OCI-LY7 (cell line): ENCODE measurements at regions not wholly inside any gene's neighbourhood (a gene's known extent, or its start where the extent isn't known, plus 50 kb on each side); places are given as distances from the start of the nearest gene placed in this dataset.

Experiments used
- BruUV-seq: library from RNA; stranded (reverse); fragments of 400-500 nt; replicated peaks from 2 replicates; lab custom pipeline; 2021; lab: Mats Ljungman, UMichigan
- CTCF ChIA-PET: fragments of 300-600 bp; sonication (Branson Sonifier 250); formaldehyde crosslinking; loops from one replicate; lab custom pipeline; 2022; ENCODE audit warnings: antibody characterized with exemption; ENCODE audit not compliant: unreplicated experiment; lab: Charles Lee
- POLR2A ChIA-PET: fragments of 300-600 bp; sonication (Branson Sonifier 250); formaldehyde crosslinking; loops from one replicate; lab custom pipeline; 2022; ENCODE audit warnings: antibody characterized with exemption; lab: Charles Lee
- DNase-seq: peaks from one replicate; pipeline ENCODE4 v3.0.0-alpha.2; 2015; ENCODE audit warnings: low spot score
- H2AFZ ChIP-seq: fragments of 200-600 bp; sonication (generic), shearing (Covaris generic); 2 replicates; pipeline ENCODE4 v1.6.1; 2014; ENCODE audit warnings: mild to moderate bottlenecking, antibody characterized with exemption, low read length, moderate library complexity
- H3K27ac ChIP-seq: fragments of 200-600 bp; sonication (generic); 2 replicates; pipeline ENCODE4 v1.5.1; 2014; ENCODE audit warnings: mixed run types, low read depth, mild to moderate bottlenecking, moderate library complexity, low read length, inconsistent platforms; ENCODE audit not compliant: poor library complexity, severe bottlenecking
- H3K36me3 ChIP-seq: fragments of 200-600 bp; sonication (generic); 2 replicates; pipeline ENCODE4 v1.6.1; 2014; ENCODE audit warnings: mild to moderate bottlenecking, antibody characterized with exemption, low read length, moderate library complexity, mixed read lengths; ENCODE audit not compliant: insufficient read depth
- H3K4me1 ChIP-seq: fragments of 200-600 bp; sonication (generic); 2 replicates; pipeline ENCODE4 v1.5.1; 2014; ENCODE audit warnings: mild to moderate bottlenecking, low read length; ENCODE audit not compliant: insufficient read depth, poor library complexity, severe bottlenecking
- H3K4me2 ChIP-seq: fragments of 200-600 bp; sonication (generic); 2 replicates; pipeline ENCODE4 v1.6.1; 2014; ENCODE audit warnings: mild to moderate bottlenecking, low read length
- H3K4me3 ChIP-seq: fragments of 200-600 bp; sonication (generic); 2 replicates; pipeline ENCODE4 v1.5.1; 2014; ENCODE audit warnings: mild to moderate bottlenecking, low read depth, low read length; ENCODE audit not compliant: poor library complexity, severe bottlenecking
- H3K79me2 ChIP-seq: fragments of 200-600 bp; sonication (generic); 2 replicates; pipeline ENCODE4 v1.6.1; 2016; ENCODE audit warnings: low read depth, mild to moderate bottlenecking, low read length, moderate library complexity, mixed read lengths; ENCODE audit not compliant: insufficient read depth
- H3K9me2 ChIP-seq: fragments of 200-600 bp; sonication (generic); 2 replicates; pipeline ENCODE4 v1.6.1; 2016; ENCODE audit warnings: mild to moderate bottlenecking, low read length, mixed read lengths; ENCODE audit not compliant: insufficient read depth
- H3K9me3 ChIP-seq: fragments of 200-600 bp; sonication (generic); 2 replicates; pipeline ENCODE4 v1.6.1; 2014; ENCODE audit warnings: mild to moderate bottlenecking, mixed run types, low read length, mixed read lengths
- H4K20me1 ChIP-seq: fragments of 200-600 bp; sonication (generic); 2 replicates; pipeline ENCODE4 v1.6.1; 2014; ENCODE audit warnings: mild to moderate bottlenecking, antibody characterized with exemption, low read length, moderate library complexity, mixed read lengths; ENCODE audit not compliant: insufficient read depth
- EZH2phosphoT487 ChIP-seq: fragments of 200-600 bp; sonication (generic); IDR thresholded peaks from 2 replicates; pipeline ENCODE4 v1.6.1; 2018; ENCODE audit warnings: low read depth, borderline replicate concordance, mild to moderate bottlenecking, mixed run types, antibody characterized with exemption, low read length, moderate library complexity, mixed read lengths
- intact Hi-C: fragments of 100-400 bp; cut with micrococcal nuclease; formaldehyde crosslinking; loops from one replicate; pipeline ENCODE4 v1.10.0; 2022; ENCODE audit not compliant: unreplicated experiment
- TF ChIP-seq, protein P1 (sequence below): fragments of 200-600 bp; sonication (generic); conservative IDR thresholded peaks from 2 replicates; pipeline ENCODE4 v1.5.1; 2014; ENCODE audit warnings: mild to moderate bottlenecking, antibody characterized with exemption, low read length, moderate library complexity, mixed read lengths

DNA sequence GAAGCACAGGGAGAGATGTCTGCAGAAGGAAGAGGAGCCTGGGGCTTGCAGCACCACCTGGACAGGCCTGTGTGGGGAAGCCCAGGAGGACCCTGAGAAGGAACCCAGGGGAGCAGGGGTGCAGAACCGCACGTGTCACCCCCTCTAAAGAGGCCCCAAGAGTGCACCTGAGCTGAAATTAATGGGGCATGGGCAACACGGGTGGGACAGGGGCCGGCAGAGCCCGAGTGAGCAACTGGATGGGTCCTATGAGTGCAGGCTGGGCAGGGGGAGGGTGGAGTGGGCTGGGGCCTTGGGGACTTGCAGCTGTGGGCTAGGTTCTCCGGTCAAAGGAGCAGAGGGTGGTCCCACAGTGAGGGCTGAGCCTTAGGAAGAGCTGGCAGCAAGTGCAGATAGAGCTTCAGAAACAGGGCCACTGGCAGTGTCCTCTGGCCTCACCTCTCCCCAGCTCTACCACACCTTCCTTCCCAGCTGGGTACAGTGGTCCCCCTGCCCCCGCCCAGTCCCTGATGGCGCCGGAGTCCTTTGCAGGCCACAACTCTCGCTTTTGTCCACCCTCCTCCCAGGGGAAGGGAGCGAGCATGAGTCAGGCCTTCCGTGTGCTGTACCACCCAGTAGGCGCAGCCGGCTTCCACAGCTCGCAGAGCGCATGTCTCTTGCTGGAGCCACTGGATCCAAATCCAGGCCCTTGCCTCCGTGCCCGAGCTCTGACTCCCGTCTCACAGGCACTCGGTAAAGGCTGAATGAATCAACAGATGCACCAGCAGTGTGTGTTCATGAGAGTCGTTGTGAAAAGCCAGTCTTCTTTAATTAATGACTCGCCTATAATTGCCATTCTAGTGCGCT is 131.6 kb downstream of the HMX1 start:
- CTCF ChIA-PET, result no interaction called here
- H3K79me2 ChIP-seq, result no peaks in the 10 kb centered on the region
- no peaks in the 10 kb centered on the region for H3K9me3 ChIP-seq
- no peaks in the 10 kb centered on the region for H3K36me3 ChIP-seq
- H2AFZ ChIP-seq, result no peak overlapping the region
- no peak overlapping the region for H3K4me3 ChIP-seq
- H3K4me1 ChIP-seq, result no peaks in the 10 kb centered on the region
- H4K20me1 ChIP-seq, result no peaks in the 10 kb centered on the region
- no peaks in the 10 kb centered on the region for H3K9me2 ChIP-seq
- no peak for TF ChIP-seq EZH2phosphoT487
- TF ChIP-seq, protein P1, sequence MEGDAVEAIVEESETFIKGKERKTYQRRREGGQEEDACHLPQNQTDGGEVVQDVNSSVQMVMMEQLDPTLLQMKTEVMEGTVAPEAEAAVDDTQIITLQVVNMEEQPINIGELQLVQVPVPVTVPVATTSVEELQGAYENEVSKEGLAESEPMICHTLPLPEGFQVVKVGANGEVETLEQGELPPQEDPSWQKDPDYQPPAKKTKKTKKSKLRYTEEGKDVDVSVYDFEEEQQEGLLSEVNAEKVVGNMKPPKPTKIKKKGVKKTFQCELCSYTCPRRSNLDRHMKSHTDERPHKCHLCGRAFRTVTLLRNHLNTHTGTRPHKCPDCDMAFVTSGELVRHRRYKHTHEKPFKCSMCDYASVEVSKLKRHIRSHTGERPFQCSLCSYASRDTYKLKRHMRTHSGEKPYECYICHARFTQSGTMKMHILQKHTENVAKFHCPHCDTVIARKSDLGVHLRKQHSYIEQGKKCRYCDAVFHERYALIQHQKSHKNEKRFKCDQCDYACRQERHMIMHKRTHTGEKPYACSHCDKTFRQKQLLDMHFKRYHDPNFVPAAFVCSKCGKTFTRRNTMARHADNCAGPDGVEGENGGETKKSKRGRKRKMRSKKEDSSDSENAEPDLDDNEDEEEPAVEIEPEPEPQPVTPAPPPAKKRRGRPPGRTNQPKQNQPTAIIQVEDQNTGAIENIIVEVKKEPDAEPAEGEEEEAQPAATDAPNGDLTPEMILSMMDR, result no peak
- no peak for DNase-seq
- POLR2A ChIA-PET, result interaction anchor here (0.6 to 1.1 kb wide), 2 partner anchors 13 to 411 kb away, joined by 3 to 5 read pairs; no protein-coding TSS in a partner anchor
- BruUV-seq, result no TSS peak
- no peak overlapping the region for H3K27ac ChIP-seq
- no peak overlapping the region for H3K4me2 ChIP-seq
- intact Hi-C loops, result no loop called here

DNA sequence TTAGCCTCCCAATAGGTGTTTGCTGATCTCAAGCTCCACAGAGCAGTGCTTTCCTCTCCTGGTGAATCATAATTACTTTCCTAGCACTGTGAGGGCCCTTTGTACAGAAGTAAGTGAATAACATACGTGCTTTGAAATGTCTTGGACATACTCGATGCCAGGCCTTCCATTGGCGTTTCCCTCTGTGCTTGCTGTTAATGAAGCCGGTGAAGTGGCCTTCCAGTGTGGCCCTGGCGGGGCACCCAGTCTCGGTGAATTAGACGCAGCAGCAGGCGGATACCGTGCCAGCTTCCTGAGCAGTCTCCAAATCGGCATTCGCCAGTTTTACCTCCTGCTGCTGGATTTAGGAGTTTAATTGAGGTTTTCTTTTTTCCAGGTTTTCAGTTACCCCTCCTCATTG is 132.3 kb downstream of the HMX1 start:
- ChIA-PET CTCF (no interaction called here), POLR2A (interaction anchor here (0.6 to 1.1 kb wide), 2 partner anchors 13 to 411 kb away, joined by 3 to 5 read pairs; no protein-coding TSS in a partner anchor)
- BruUV-seq, result no TSS peak
- DNase-seq, result no peak
- Histone ChIP-seq H3K4me2 (no peak overlapping the region), H3K4me3 (no peak overlapping the region), H3K4me1 (no peaks in the 10 kb centered on the region), H3K9me2 (no peaks in the 10 kb centered on the region), H4K20me1 (no peaks in the 10 kb centered on the region), H3K9me3 (no peaks in the 10 kb centered on the region), H3K36me3 (no peaks in the 10 kb centered on the region), H3K27ac (no peak overlapping the region), H2AFZ (no peak overlapping the region), H3K79me2 (no peaks in the 10 kb centered on the region)
- intact Hi-C loops, result no loop called here
- TF ChIP-seq EZH2phosphoT487, result no peak
- TF ChIP-seq, protein P1, result no peak

DNA sequence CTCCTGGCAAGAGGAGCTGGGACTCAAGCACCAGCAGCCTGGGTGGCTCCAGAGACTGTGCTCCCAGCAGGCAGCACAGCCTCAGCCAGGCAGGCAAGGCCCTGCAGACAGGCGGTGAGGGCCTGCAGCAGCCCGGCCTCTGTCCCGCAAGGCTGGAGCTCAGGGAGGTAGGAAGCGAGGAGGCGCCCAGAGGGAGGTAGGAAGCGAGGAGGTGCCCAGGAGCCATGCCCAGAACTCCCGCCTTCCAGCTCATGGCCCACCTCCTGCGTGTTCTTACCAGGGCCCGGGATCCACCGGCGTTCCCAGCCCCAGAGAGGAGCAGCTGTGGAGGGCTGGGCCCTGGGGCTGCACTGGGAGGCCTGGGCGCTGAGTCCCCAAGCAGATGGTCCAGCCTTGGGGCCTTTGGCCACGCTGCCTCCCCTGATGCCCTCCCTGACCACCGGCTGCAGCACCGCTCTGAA is 133.1 kb downstream of the HMX1 start:
- Histone ChIP-seq H3K27ac (no peak overlapping the region), H3K36me3 (no peaks in the 10 kb centered on the region), H3K4me2 (no peak overlapping the region), H2AFZ (no peak overlapping the region), H3K4me1 (no peaks in the 10 kb centered on the region), H4K20me1 (no peaks in the 10 kb centered on the region), H3K79me2 (no peaks in the 10 kb centered on the region), H3K4me3 (no peak overlapping the region), H3K9me2 (no peaks in the 10 kb centered on the region), H3K9me3 (no peaks in the 10 kb centered on the region)
- intact Hi-C loops, result no loop called here
- CTCF ChIA-PET, result no interaction called here
- DNase-seq, result no peak
- POLR2A ChIA-PET, result interaction anchor here (1.1 kb wide), 1 partner anchor 14 kb away, joined by 5 read pairs; no protein-coding TSS in a partner anchor
- TF ChIP-seq EZH2phosphoT487, result no peak
- TF ChIP-seq, protein P1, result no peak
- BruUV-seq, result no TSS peak
